ENCODE measurements at regions not wholly inside any gene's neighbourhood (a gene's known extent, or its start where the extent isn't known, plus 50 kb on each side); places are given as distances from the start of the nearest gene placed in this dataset.

- Histone ChIP-seq H3K4me1 (ENCODE audit: low read length) (no peaks in the 10 kb centered on the region), H3K4me2 (ENCODE audit: low read length) (no peak overlapping the region), H3K36me3 (replicated peaks; ENCODE audit: low read depth, low read length) (no peaks in the 10 kb centered on the region), H3K9ac (ENCODE audit: low read length) (no peak overlapping the region), H3K27ac (ENCODE audit: low read length) (no peak overlapping the region), H4K20me1 (ENCODE audit: insufficient read depth, low read length) (no peaks in the 10 kb centered on the region), H2AFZ (ENCODE audit: low read depth, low read length) (no peak overlapping the region), H3K27me3 (ENCODE audit: low read depth, low read length) (no peaks in the 10 kb centered on the region), H3K79me2 (ENCODE audit: low read length) (no peaks in the 10 kb centered on the region), H3K9me3 (ENCODE audit: insufficient read depth, low read length) (no peaks in the 10 kb centered on the region), H3K4me3 (ENCODE audit: low read length) (no peak overlapping the region)
- TF ChIP-seq CTCF (IDR thresholded peaks at IDR 0.05; ENCODE audit: low read depth, low read length), result no peak
- no peak for TF ChIP-seq EZH2phosphoT487 (IDR thresholded peaks at IDR 0.05; ENCODE audit: low read depth)
Measured at GRCh38 chr9:87392086-87392485, 105.6 kb upstream of the DAPK1 start.

GRCh38 chr9:87393706-87394230 is 103.9 kb upstream of the DAPK1 start:
- Histone ChIP-seq H4K20me1 (ENCODE audit: insufficient read depth, low read length) (no peaks in the 10 kb centered on the region), H3K27me3 (ENCODE audit: low read depth, low read length) (no peaks in the 10 kb centered on the region), H2AFZ (ENCODE audit: low read depth, low read length) (no peak overlapping the region), H3K79me2 (ENCODE audit: low read length) (no peaks in the 10 kb centered on the region), H3K9me3 (ENCODE audit: insufficient read depth, low read length) (no peaks in the 10 kb centered on the region), H3K27ac (ENCODE audit: low read length) (no peak overlapping the region), H3K4me3 (ENCODE audit: low read length) (no peak overlapping the region), H3K4me2 (ENCODE audit: low read length) (no peak overlapping the region), H3K36me3 (replicated peaks; ENCODE audit: low read depth, low read length) (no peaks in the 10 kb centered on the region), H3K4me1 (ENCODE audit: low read length) (no peaks in the 10 kb centered on the region), H3K9ac (ENCODE audit: low read length) (no peak overlapping the region)
- TF ChIP-seq EZH2phosphoT487 (IDR thresholded peaks at IDR 0.05; ENCODE audit: low read depth), result no peak
- no peak for TF ChIP-seq CTCF (IDR thresholded peaks at IDR 0.05; ENCODE audit: low read depth, low read length)

GRCh38 chr9:87395804-87396479 is 101.7 kb upstream of the DAPK1 start:
- TF ChIP-seq CTCF (IDR thresholded peaks at IDR 0.05; ENCODE audit: low read depth, low read length) (no peak), EZH2phosphoT487 (IDR thresholded peaks at IDR 0.05; ENCODE audit: low read depth) (no peak)
- Histone ChIP-seq H3K4me3 (ENCODE audit: low read length) (no peak overlapping the region), H3K27me3 (ENCODE audit: low read depth, low read length) (no peaks in the 10 kb centered on the region), H3K9ac (ENCODE audit: low read length) (no peak overlapping the region), H3K4me2 (ENCODE audit: low read length) (no peak overlapping the region), H3K79me2 (ENCODE audit: low read length) (no peaks in the 10 kb centered on the region), H3K4me1 (ENCODE audit: low read length) (no peaks in the 10 kb centered on the region), H2AFZ (ENCODE audit: low read depth, low read length) (no peak overlapping the region), H3K9me3 (ENCODE audit: insufficient read depth, low read length) (no peaks in the 10 kb centered on the region), H4K20me1 (ENCODE audit: insufficient read depth, low read length) (no peaks in the 10 kb centered on the region), H3K36me3 (replicated peaks; ENCODE audit: low read depth, low read length) (no peaks in the 10 kb centered on the region), H3K27ac (ENCODE audit: low read length) (no peak overlapping the region)

- Histone ChIP-seq H3K9ac (ENCODE audit: low read length) (no peak overlapping the region), H3K79me2 (ENCODE audit: low read length) (no peaks in the 10 kb centered on the region), H3K36me3 (replicated peaks; ENCODE audit: low read depth, low read length) (no peaks in the 10 kb centered on the region), H4K20me1 (ENCODE audit: insufficient read depth, low read length) (no peaks in the 10 kb centered on the region), H3K4me3 (ENCODE audit: low read length) (no peak overlapping the region), H2AFZ (ENCODE audit: low read depth, low read length) (no peak overlapping the region), H3K27ac (ENCODE audit: low read length) (no peak overlapping the region), H3K27me3 (ENCODE audit: low read depth, low read length) (no peaks in the 10 kb centered on the region), H3K9me3 (ENCODE audit: insufficient read depth, low read length) (no peaks in the 10 kb centered on the region), H3K4me1 (ENCODE audit: low read length) (no peaks in the 10 kb centered on the region), H3K4me2 (ENCODE audit: low read length) (no peak overlapping the region)
- no peak for TF ChIP-seq CTCF (IDR thresholded peaks at IDR 0.05; ENCODE audit: low read depth, low read length)
- no peak for TF ChIP-seq EZH2phosphoT487 (IDR thresholded peaks at IDR 0.05; ENCODE audit: low read depth)
Measured at GRCh38 chr9:87401681-87402080, 96.0 kb upstream of the DAPK1 start.
